T-cell (primary cell): ENCODE measurements at regions not wholly inside any gene's neighbourhood (a gene's known extent, or its start where the extent isn't known, plus 50 kb on each side); places are given as distances from the start of the nearest gene placed in this dataset.

ENCODE experiments used
- ATAC-seq, 4 experiments: fragments of 200-7000 bp in 3 of 4; fragments of 150-1000 bp in 1 of 4; cut with Tn5 transposase; replicated peaks in 1 of 4; 1 replicate in 3 of 4; 2 replicates in 1 of 4; pipeline ENCODE4 v1.10.0; 2021; ENCODE audit warnings: moderate library complexity in 3 of 4, mild to moderate bottlenecking in 2 of 4, moderate number of reproducible peaks in 1 of 4
- CTCF ChIA-PET, 2 donors: fragments of 300-600 bp; sonication (Branson Sonifier 250); formaldehyde crosslinking; loops; one replicate each; lab custom pipeline; 2022; ENCODE audit warnings: antibody characterized with exemption in 2 of 2; lab: Charles Lee
- POLR2A ChIA-PET, 2 donors: fragments of 300-600 bp; sonication (Branson Sonifier 250); formaldehyde crosslinking; loops; one replicate each; lab custom pipeline; 2022; ENCODE audit warnings: antibody characterized with exemption in 2 of 2; lab: Charles Lee
- DNase-seq, 35 experiments: peaks; one replicate each; pipeline versions ENCODE4 v3.0.0 to v3.0.0-alpha.2; 2013 to 2023
- H3K27ac ChIP-seq: one replicate; pipeline ENCODE4 v1.5.1; 2013; ENCODE audit warnings: low read length
- H3K27me3 ChIP-seq, 2 experiments: replicated peaks in 1 of 2; 1 replicate in 1 of 2; 2 replicates in 1 of 2; pipeline versions ENCODE4 v1.6.1 to v1.7.0; 2013; ENCODE audit warnings: low read length in 1 of 2, mixed read lengths in 1 of 2; ENCODE audit not compliant: control insufficient read depth in 2 of 2, insufficient read depth in 2 of 2; ENCODE audit errors: extremely low read depth in 1 of 2
- H3K36me3 ChIP-seq, 2 donors: 1 replicate in 1 of 2; 2 replicates in 1 of 2; pipeline versions ENCODE4 v1.6.1 to v1.7.0; 2013; ENCODE audit warnings: low read length in 1 of 2; ENCODE audit not compliant: control insufficient read depth in 2 of 2, insufficient read depth in 1 of 2; ENCODE audit errors: extremely low read depth in 1 of 2
- H3K4me1 ChIP-seq, 2 experiments: 1 replicate in 1 of 2; 2 replicates in 1 of 2; pipeline versions ENCODE4 v1.6.1 to v1.7.0; 2013; ENCODE audit warnings: low read length in 2 of 2, mixed read lengths in 1 of 2; ENCODE audit not compliant: insufficient read depth in 2 of 2, control insufficient read depth in 1 of 2; ENCODE audit errors: extremely low read depth in 1 of 2
- H3K4me3 ChIP-seq, 2 donors: 1 replicate in 1 of 2; 2 replicates in 1 of 2; pipeline versions ENCODE4 v1.5.1 to v1.7.0; 2013; ENCODE audit warnings: mild to moderate bottlenecking in 2 of 2, low read length in 1 of 2, moderate library complexity in 1 of 2; ENCODE audit not compliant: control insufficient read depth in 1 of 2; ENCODE audit errors: extremely low read depth in 1 of 2
- H3K9me3 ChIP-seq: 2 replicates; pipeline ENCODE4 v1.7.0; 2013
- H3K27ac Mint-ChIP-seq, 2 donors: one replicate each; pipeline ENCODE4 v1.8.0; 2020 to 2021; ENCODE audit warnings: mild to moderate bottlenecking in 2 of 2, mixed read lengths in 2 of 2
- H3K27me3 Mint-ChIP-seq, 2 donors: one replicate each; pipeline ENCODE4 v1.8.0; 2021 to 2022; ENCODE audit warnings: mixed read lengths in 2 of 2
- H3K36me3 Mint-ChIP-seq: one replicate; pipeline ENCODE4 v1.8.0; 2021; ENCODE audit warnings: mixed read lengths
- H3K4me1 Mint-ChIP-seq, 3 donors: one replicate each; pipeline ENCODE4 v1.8.0; 2020 to 2022; ENCODE audit warnings: mixed read lengths in 3 of 3, mild to moderate bottlenecking in 1 of 3
- H3K4me3 Mint-ChIP-seq, 3 donors: one replicate each; pipeline ENCODE4 v1.8.0; 2020 to 2022; ENCODE audit warnings: mild to moderate bottlenecking in 3 of 3, mixed read lengths in 3 of 3, moderate library complexity in 3 of 3
- H3K9me3 Mint-ChIP-seq, 3 donors: one replicate each; pipeline ENCODE4 v1.8.0; 2020 to 2022; ENCODE audit warnings: mixed read lengths in 3 of 3
- WGBS: methylation state at CpG from one replicate; pipeline ENCODE4 v1.1.5; 2013; ENCODE audit warnings: missing lambda C conversion rate; ENCODE audit not compliant: insufficient coverage; 5-methylcytosine and 5-hydroxymethylcytosine counted together

GRCh38 chr10:118107040-118107439 is 60.3 kb upstream of the RAB11FIP2 start:
- Histone ChIP-seq H3K9me3 (no peaks in the 10 kb centered on the region), H3K4me3 (no peak overlapping the region), H3K36me3 (no peaks in the 10 kb centered on the region), H3K4me1 (no peaks in the 10 kb centered on the region), H3K27me3 (peaks cover 0 to 11% of the 10 kb centered on the region in 2 experiments), H3K27ac (no peak overlapping the region)
- H3K27ac Mint-ChIP-seq = no peak overlapping the region
- H3K27me3 Mint-ChIP-seq = peaks cover 10 to 24% of the 10 kb centered on the region in 2 donors
- ATAC-seq (no peak), DNase-seq (no peak)
- ChIA-PET CTCF (interaction anchor here in 1 of 2 donors (0.6 kb wide), 1 partner anchor 466 kb away, joined by 8 read pairs; no protein-coding TSS in a partner anchor), POLR2A (no interaction called here)
- H3K4me1 Mint-ChIP-seq = peaks cover 0 to 6% (median 5%) of the 10 kb centered on the region in 3 donors
- WGBS = no CpG with 5 or more reads among the region's 1 CpG
- no peaks in the 10 kb centered on the region for H3K9me3 Mint-ChIP-seq
- H3K36me3 Mint-ChIP-seq = no peaks in the 10 kb centered on the region
- no peak overlapping the region for H3K4me3 Mint-ChIP-seq

GRCh38 chr10:118106426-118106825 is 59.7 kb upstream of the RAB11FIP2 start:
- peaks cover 0 to 6% (median 5%) of the 10 kb centered on the region in 3 donors for H3K4me1 Mint-ChIP-seq
- no peak for ATAC-seq
- no peak overlapping the region for H3K4me3 ChIP-seq
- H3K4me1 ChIP-seq = no peaks in the 10 kb centered on the region
- WGBS = 33% methylated on average over 1 of the region's 3 CpGs
- no peaks in the 10 kb centered on the region for H3K36me3 Mint-ChIP-seq
- no peaks in the 10 kb centered on the region for H3K9me3 ChIP-seq
- CTCF ChIA-PET = interaction anchor here (0.6 to 1.0 kb wide), 2 partner anchors 465 to 610 kb away, joined by 6 to 8 read pairs; no protein-coding TSS in a partner anchor
- POLR2A ChIA-PET = no interaction called here
- H3K9me3 Mint-ChIP-seq = no peaks in the 10 kb centered on the region
- peak in 3 of 35 experiments; percentile 2 to 16 (median 11) for DNase-seq
- H3K4me3 Mint-ChIP-seq = no peak overlapping the region
- no peak overlapping the region for H3K27ac ChIP-seq
- peaks cover 0 to 11% of the 10 kb centered on the region in 2 experiments for H3K27me3 ChIP-seq
- H3K27ac Mint-ChIP-seq = no peak overlapping the region
- no peaks in the 10 kb centered on the region for H3K36me3 ChIP-seq
- H3K27me3 Mint-ChIP-seq = peaks cover 12 to 25% of the 10 kb centered on the region in 2 donors

GRCh38 chr10:118102121-118102520 is 55.4 kb upstream of the RAB11FIP2 start:
- peaks cover 0 to 8% of the 10 kb centered on the region in 2 experiments for H3K27me3 ChIP-seq
- Mint-ChIP-seq H3K4me1 (no peaks in the 10 kb centered on the region), H3K27me3 (peaks cover 9 to 23% of the 10 kb centered on the region in 2 donors), H3K36me3 (no peaks in the 10 kb centered on the region), H3K4me3 (no peak overlapping the region), H3K9me3 (no peaks in the 10 kb centered on the region), H3K27ac (no peak overlapping the region)
- WGBS = no CpG with 5 or more reads among the region's 1 CpG
- H3K27ac ChIP-seq = no peak overlapping the region
- H3K9me3 ChIP-seq = no peaks in the 10 kb centered on the region
- ChIA-PET POLR2A (no interaction called here), CTCF (no interaction called here)
- no peak for ATAC-seq
- H3K4me3 ChIP-seq = no peak overlapping the region
- no peak for DNase-seq
- H3K36me3 ChIP-seq = no peaks in the 10 kb centered on the region
- no peaks in the 10 kb centered on the region for H3K4me1 ChIP-seq

GRCh38 chr10:118101501-118101900 is 54.8 kb upstream of the RAB11FIP2 start:
- Mint-ChIP-seq H3K27ac (no peak overlapping the region), H3K36me3 (no peaks in the 10 kb centered on the region), H3K27me3 (peaks cover 9 to 28% of the 10 kb centered on the region in 2 donors), H3K4me3 (no peak overlapping the region), H3K9me3 (no peaks in the 10 kb centered on the region), H3K4me1 (no peaks in the 10 kb centered on the region)
- DNase-seq (no peak), ATAC-seq (no peak)
- Histone ChIP-seq H3K36me3 (no peaks in the 10 kb centered on the region), H3K4me1 (no peaks in the 10 kb centered on the region), H3K27ac (no peak overlapping the region), H3K9me3 (no peaks in the 10 kb centered on the region), H3K4me3 (no peak overlapping the region), H3K27me3 (peaks cover 0 to 8% of the 10 kb centered on the region in 2 experiments)
- WGBS = no CpG with 5 or more reads among the region's 3 CpGs
- POLR2A ChIA-PET = no interaction called here
- CTCF ChIA-PET = interaction anchor here in 1 of 2 donors (0.6 kb wide), 1 partner anchor 18 kb away, joined by 3 read pairs; no protein-coding TSS in a partner anchor
